ENCODE measurements at regions not wholly inside any gene's neighbourhood (a gene's known extent, or its start where the extent isn't known, plus 50 kb on each side); places are given as distances from the start of the nearest gene placed in this dataset.
"Not testable (repeated sequence)": the region's sequence is repeated elsewhere in the genome, so short reads cannot be mapped to it uniquely, and the experiment has no call there.

DNA sequence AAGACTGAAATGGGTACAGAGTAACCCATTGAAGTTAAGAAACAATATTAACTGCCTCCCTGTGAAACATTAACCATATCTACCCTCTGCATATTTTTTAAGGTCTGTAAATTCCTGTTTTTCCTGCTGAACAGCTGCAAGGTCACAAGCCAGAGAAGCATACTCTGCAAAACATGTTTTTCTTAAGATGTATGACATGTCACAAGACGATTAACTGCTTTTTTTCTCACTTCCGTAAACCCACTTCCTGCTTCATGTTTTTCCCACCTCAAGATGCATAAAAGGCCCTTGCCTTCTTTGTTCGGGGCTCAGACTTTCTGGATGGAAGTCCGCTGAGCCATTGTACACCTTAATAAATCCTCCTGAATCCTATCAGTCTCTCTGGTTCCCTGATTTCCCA, 504.7 kb upstream of the MIS18BP1 start:
- H3K4me2 ChIP-seq (ENCODE audit: low read depth, low read length) = no peak overlapping the region
- H3K79me2 ChIP-seq (ENCODE audit: low read length) = no peaks in the 10 kb centered on the region
- H3K27ac ChIP-seq (ENCODE audit: low read length) = no peak overlapping the region
- no peaks in the 10 kb centered on the region for H3K4me1 ChIP-seq (ENCODE audit: low read length)
- no peak overlapping the region for H2AFZ ChIP-seq (ENCODE audit: low read length)
- no peak overlapping the region for H3K4me3 ChIP-seq (ENCODE audit: low read length)
- H3F3A ChIP-seq (ENCODE audit: insufficient read depth, low read length) = no peaks in the 10 kb centered on the region
- no peaks in the 10 kb centered on the region for H3K9me3 ChIP-seq (replicated peaks; ENCODE audit: insufficient read depth, low read length)
- TF ChIP-seq EZH2 (optimal IDR thresholded peaks at IDR 0.05; ENCODE audit: low read depth, low read length) (no peak), EZH2phosphoT487 (IDR thresholded peaks at IDR 0.05; ENCODE audit: low read length) (no peak)
- TF ChIP-seq, protein P1, sequence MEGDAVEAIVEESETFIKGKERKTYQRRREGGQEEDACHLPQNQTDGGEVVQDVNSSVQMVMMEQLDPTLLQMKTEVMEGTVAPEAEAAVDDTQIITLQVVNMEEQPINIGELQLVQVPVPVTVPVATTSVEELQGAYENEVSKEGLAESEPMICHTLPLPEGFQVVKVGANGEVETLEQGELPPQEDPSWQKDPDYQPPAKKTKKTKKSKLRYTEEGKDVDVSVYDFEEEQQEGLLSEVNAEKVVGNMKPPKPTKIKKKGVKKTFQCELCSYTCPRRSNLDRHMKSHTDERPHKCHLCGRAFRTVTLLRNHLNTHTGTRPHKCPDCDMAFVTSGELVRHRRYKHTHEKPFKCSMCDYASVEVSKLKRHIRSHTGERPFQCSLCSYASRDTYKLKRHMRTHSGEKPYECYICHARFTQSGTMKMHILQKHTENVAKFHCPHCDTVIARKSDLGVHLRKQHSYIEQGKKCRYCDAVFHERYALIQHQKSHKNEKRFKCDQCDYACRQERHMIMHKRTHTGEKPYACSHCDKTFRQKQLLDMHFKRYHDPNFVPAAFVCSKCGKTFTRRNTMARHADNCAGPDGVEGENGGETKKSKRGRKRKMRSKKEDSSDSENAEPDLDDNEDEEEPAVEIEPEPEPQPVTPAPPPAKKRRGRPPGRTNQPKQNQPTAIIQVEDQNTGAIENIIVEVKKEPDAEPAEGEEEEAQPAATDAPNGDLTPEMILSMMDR (IDR thresholded peaks at IDR 0.05; ENCODE audit: low read length) = no peak
- no peaks in the 10 kb centered on the region for H3K27me3 ChIP-seq (replicated peaks; ENCODE audit: insufficient read depth, low read length)
- H3K9ac ChIP-seq (ENCODE audit: low read length) = no peak overlapping the region
- DNase-seq = no peak
- H3K36me3 ChIP-seq (replicated peaks; ENCODE audit: insufficient read depth, low read length) = no peaks in the 10 kb centered on the region
- H4K20me1 ChIP-seq (ENCODE audit: insufficient read depth, low read length) = no peaks in the 10 kb centered on the region
- H3K9me2 ChIP-seq (replicated peaks; ENCODE audit: insufficient read depth, low read length) = no peaks in the 10 kb centered on the region

DNA sequence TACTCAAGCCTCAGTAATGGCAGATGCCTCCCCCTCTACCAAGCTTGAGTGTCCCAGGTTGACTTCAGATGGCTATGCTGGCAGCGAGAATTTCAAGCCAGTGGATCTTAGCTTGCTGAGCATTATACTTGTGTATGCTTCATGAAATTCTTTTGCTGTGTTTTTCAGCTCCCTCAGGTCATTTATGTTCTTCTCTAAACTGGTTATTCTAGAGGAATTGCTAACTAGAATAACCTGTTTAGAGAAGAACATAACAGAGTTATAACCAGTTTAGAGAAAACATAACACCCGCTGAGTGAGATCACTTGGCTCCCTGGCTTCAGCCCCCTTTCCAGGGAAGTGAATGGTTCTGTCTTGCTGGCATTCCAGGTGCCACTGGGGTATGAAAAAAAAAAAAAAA, 503.4 kb upstream of the MIS18BP1 start:
- H3K4me2 ChIP-seq (ENCODE audit: low read depth, low read length); H3K79me2 ChIP-seq (ENCODE audit: low read length); DNase-seq; H3K9me3 ChIP-seq (replicated peaks; ENCODE audit: insufficient read depth, low read length); H3F3A ChIP-seq (ENCODE audit: insufficient read depth, low read length); H3K4me3 ChIP-seq (ENCODE audit: low read length); H3K27me3 ChIP-seq (replicated peaks; ENCODE audit: insufficient read depth, low read length); H3K4me1 ChIP-seq (ENCODE audit: low read length); H2AFZ ChIP-seq (ENCODE audit: low read length); H3K27ac ChIP-seq (ENCODE audit: low read length); H3K9ac ChIP-seq (ENCODE audit: low read length); H4K20me1 ChIP-seq (ENCODE audit: insufficient read depth, low read length); H3K9me2 ChIP-seq (replicated peaks; ENCODE audit: insufficient read depth, low read length); H3K36me3 ChIP-seq (replicated peaks; ENCODE audit: insufficient read depth, low read length): not testable (repeated sequence)

DNA sequence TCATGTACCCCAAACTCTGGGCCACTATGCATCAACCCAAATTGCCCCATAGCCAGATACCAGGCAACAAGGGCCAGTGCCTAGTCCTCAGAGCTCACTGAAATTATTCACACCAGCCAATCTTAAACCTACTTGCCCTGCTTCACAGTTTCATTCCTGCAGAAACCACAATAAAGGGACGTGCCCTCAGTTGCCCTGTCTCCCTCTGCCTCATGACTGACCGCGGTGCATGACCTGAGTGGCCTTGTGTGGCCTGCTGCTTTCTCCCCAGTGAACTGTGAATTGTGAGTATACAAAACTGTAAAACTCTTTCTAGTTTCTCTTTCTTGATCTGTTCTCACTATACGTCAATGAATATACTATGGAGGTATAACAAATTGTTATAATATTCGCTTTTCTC, 490.9 kb upstream of the MIS18BP1 start:
- no peak overlapping the region for H3K4me2 ChIP-seq (ENCODE audit: low read depth, low read length)

DNA sequence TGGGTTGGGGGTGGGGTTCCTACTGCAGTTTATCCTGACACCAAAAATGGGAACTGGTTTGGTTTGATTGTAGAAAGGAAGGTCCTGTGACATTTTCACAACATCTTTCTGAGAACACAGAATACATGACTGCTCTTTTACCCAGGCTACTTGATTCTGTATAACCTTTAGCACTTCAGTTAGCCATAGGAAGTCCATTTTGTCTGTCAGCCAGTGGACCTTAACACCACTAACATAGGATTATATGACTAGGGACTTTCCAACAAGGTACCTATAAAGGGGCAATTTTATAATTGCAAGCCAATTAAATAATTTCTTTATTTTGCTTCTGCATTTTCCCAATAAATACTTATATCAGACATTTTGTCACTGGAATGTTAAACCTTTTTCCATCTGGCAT, 489.2 kb upstream of the MIS18BP1 start:
- no peaks in the 10 kb centered on the region for H3K9me2 ChIP-seq (replicated peaks; ENCODE audit: insufficient read depth, low read length)
- no peaks in the 10 kb centered on the region for H4K20me1 ChIP-seq (ENCODE audit: insufficient read depth, low read length)
- no peaks in the 10 kb centered on the region for H3F3A ChIP-seq (ENCODE audit: insufficient read depth, low read length)
- no peaks in the 10 kb centered on the region for H3K27me3 ChIP-seq (replicated peaks; ENCODE audit: insufficient read depth, low read length)
- H3K27ac ChIP-seq (ENCODE audit: low read length) = no peak overlapping the region
- no peaks in the 10 kb centered on the region for H3K4me1 ChIP-seq (ENCODE audit: low read length)
- H3K4me3 ChIP-seq (ENCODE audit: low read length) = no peak overlapping the region
- H3K9me3 ChIP-seq (replicated peaks; ENCODE audit: insufficient read depth, low read length) = no peaks in the 10 kb centered on the region
- no peak for DNase-seq
- TF ChIP-seq EZH2 (optimal IDR thresholded peaks at IDR 0.05; ENCODE audit: low read depth, low read length) (no peak), EZH2phosphoT487 (IDR thresholded peaks at IDR 0.05; ENCODE audit: low read length) (no peak)
- TF ChIP-seq, protein P1 (IDR thresholded peaks at IDR 0.05; ENCODE audit: low read length) = no peak
- no peak overlapping the region for H2AFZ ChIP-seq (ENCODE audit: low read length)
- no peak overlapping the region for H3K4me2 ChIP-seq (ENCODE audit: low read depth, low read length)
- no peaks in the 10 kb centered on the region for H3K36me3 ChIP-seq (replicated peaks; ENCODE audit: insufficient read depth, low read length)
- H3K79me2 ChIP-seq (ENCODE audit: low read length) = no peaks in the 10 kb centered on the region
- H3K9ac ChIP-seq (ENCODE audit: low read length) = no peak overlapping the region

More for the DNA sequence above, 490.9 kb upstream of the MIS18BP1 start:
- Histone ChIP-seq H3K27me3 (replicated peaks; ENCODE audit: insufficient read depth, low read length) (no peaks in the 10 kb centered on the region), H3K36me3 (replicated peaks; ENCODE audit: insufficient read depth, low read length) (no peaks in the 10 kb centered on the region), H4K20me1 (ENCODE audit: insufficient read depth, low read length) (no peaks in the 10 kb centered on the region), H3K27ac (ENCODE audit: low read length) (no peak overlapping the region), H3F3A (ENCODE audit: insufficient read depth, low read length) (no peaks in the 10 kb centered on the region), H3K9me3 (replicated peaks; ENCODE audit: insufficient read depth, low read length) (no peaks in the 10 kb centered on the region), H3K4me3 (ENCODE audit: low read length) (no peak overlapping the region), H3K4me1 (ENCODE audit: low read length) (no peaks in the 10 kb centered on the region), H2AFZ (ENCODE audit: low read length) (no peak overlapping the region), H3K79me2 (ENCODE audit: low read length) (no peaks in the 10 kb centered on the region), H3K9me2 (replicated peaks; ENCODE audit: insufficient read depth, low read length) (no peaks in the 10 kb centered on the region), H3K9ac (ENCODE audit: low read length) (no peak overlapping the region)
- TF ChIP-seq EZH2 (optimal IDR thresholded peaks at IDR 0.05; ENCODE audit: low read depth, low read length) (no peak), EZH2phosphoT487 (IDR thresholded peaks at IDR 0.05; ENCODE audit: low read length) (no peak)
- TF ChIP-seq, protein P1 (IDR thresholded peaks at IDR 0.05; ENCODE audit: low read length) = no peak
- DNase-seq = no peak

All from MM.1S (cell line).